HCT116 (cell line): ENCODE measurements at regions not wholly inside any gene's neighbourhood (a gene's known extent, or its start where the extent isn't known, plus 50 kb on each side); places are given as distances from the start of the nearest gene placed in this dataset.

Experiments used
- ATF3 ChIP-seq: IDR thresholded peaks from 2 replicates; pipeline ENCODE4 v1.6.1; 2012
- CTCF ChIP-seq, 3 experiments: fragments of 200-600 bp in 1 of 3; sonication (generic) in 1 of 3; IDR thresholded peaks in 2 of 3; conservative IDR thresholded peaks in 1 of 3; 2 replicates each; pipeline ENCODE4 v1.5.1; 2012 to 2017; ENCODE audit warnings: low read depth in 2 of 3, low read length in 2 of 3, antibody characterized with exemption in 1 of 3, borderline replicate concordance in 1 of 3, control low read depth in 1 of 3, mild to moderate bottlenecking in 1 of 3, mixed read lengths in 1 of 3, mixed run types in 1 of 3, moderate library complexity in 1 of 3; ENCODE audit not compliant: insufficient read depth in 1 of 3
- EZH2 ChIP-seq: fragments of 200-600 bp; sonication (generic); IDR thresholded peaks from 2 replicates; pipeline ENCODE4 v1.6.1; 2017; ENCODE audit warnings: antibody characterized with exemption, mixed run types
- EZH2phosphoT487 ChIP-seq: fragments of 200-600 bp; IDR thresholded peaks from 2 replicates; pipeline ENCODE4 v1.6.1; 2018; ENCODE audit warnings: antibody characterized with exemption, borderline replicate concordance
- FOSL1 ChIP-seq: IDR thresholded peaks from 2 replicates; pipeline ENCODE4 v1.6.1; 2012; ENCODE audit warnings: low read depth
- MAX ChIP-seq: IDR thresholded peaks from 2 replicates; pipeline ENCODE4 v1.6.1; 2012
- POLR2A ChIP-seq: IDR thresholded peaks from 2 replicates; pipeline ENCODE4 v1.7.0; 2011; ENCODE audit warnings: borderline replicate concordance; ENCODE audit not compliant: insufficient read depth, insufficient read length; ENCODE audit errors: extremely low read depth
- POLR2AphosphoS5 ChIP-seq: IDR thresholded peaks from 2 replicates; pipeline ENCODE4 v1.6.1; 2011; ENCODE audit warnings: mild to moderate bottlenecking, low read depth, low read length, moderate library complexity
- ZNF274 ChIP-seq: fragments of 200-500 bp; sonication (Bioruptor generic); IDR thresholded peaks from 2 replicates; pipeline ENCODE4 v1.6.1; 2014; ENCODE audit warnings: mild to moderate bottlenecking, low read depth, low read length, inconsistent platforms

GRCh38 chr5:123249446-123249845 is 160.4 kb downstream of the PRDM6 start:
- TF ChIP-seq EZH2phosphoT487: no peak
- no peak for TF ChIP-seq MAX
- no peak for TF ChIP-seq POLR2A
- no peak for TF ChIP-seq ZNF274
- TF ChIP-seq CTCF (IDR thresholded peaks at IDR 0.05 in 2 of 3, conservative IDR thresholded peaks at IDR 0.05 in 1 of 3; ENCODE audit: borderline replicate concordance in 1 of 3, insufficient read depth in 1 of 3, low read depth in 2 of 3, low read length in 2 of 3): no peak
- TF ChIP-seq ATF3: no peak
- no peak for TF ChIP-seq POLR2AphosphoS5
- TF ChIP-seq EZH2: no peak
- TF ChIP-seq FOSL1: no peak
